Endothelial cell of umbilical vein (primary cell): ENCODE measurements at regions not wholly inside any gene's neighbourhood (a gene's known extent, or its start where the extent isn't known, plus 50 kb on each side); places are given as distances from the start of the nearest gene placed in this dataset.

ENCODE experiments used
- BruUV-seq: library from RNA; stranded (reverse); fragments of 400-500 nt; replicated peaks from 2 replicates; lab custom pipeline; 2021; lab: Mats Ljungman, UMichigan
- CTCF ChIA-PET: fragments of 300-600, 350-600 bp; sonication (Branson Sonifier 250); formaldehyde crosslinking; loops from one replicate; lab custom pipeline; 2021; ENCODE audit warnings: antibody characterized with exemption, inconsistent platforms; lab: Charles Lee
- POLR2A ChIA-PET: fragments of 300-600, 350-600 bp; sonication (Branson Sonifier 250); formaldehyde crosslinking; loops from one replicate; lab custom pipeline; 2021; ENCODE audit warnings: antibody characterized with exemption, inconsistent platforms; lab: Charles Lee
- DNase-seq: peaks from one replicate; pipeline ENCODE4 v3.0.0-alpha.2; 2011; ENCODE audit warnings: low read depth, low spot score
- FAIRE-seq: peaks from 2 replicates; lab custom pipeline; 2011; peaks lifted over from hg19 to GRCh38; lab: Jason Lieb, UNC
- H2AFZ ChIP-seq: 2 replicates; pipeline ENCODE4 v1.6.0; 2012; ENCODE audit warnings: low read depth, low read length, control low read depth, inconsistent platforms
- H3K27ac ChIP-seq: 2 replicates; pipeline ENCODE4 v1.5.1; 2011; ENCODE audit warnings: low read depth, mild to moderate bottlenecking, control low read depth, low read length, moderate library complexity; ENCODE audit not compliant: insufficient read depth
- H3K27me3 ChIP-seq, 2 experiments: 2 replicates each; pipeline versions ENCODE4 v1.6.0 to v1.6.1; 2011; ENCODE audit warnings: low read length in 2 of 2, mixed read lengths in 1 of 2; ENCODE audit not compliant: control insufficient read depth in 2 of 2, insufficient read depth in 2 of 2
- H3K36me3 ChIP-seq, 2 experiments: 2 replicates in 1 of 2; 3 replicates in 1 of 2; pipeline ENCODE4 v1.5.1; 2011; ENCODE audit warnings: low read length in 2 of 2, mild to moderate bottlenecking in 1 of 2, moderate library complexity in 1 of 2; ENCODE audit not compliant: control insufficient read depth in 2 of 2, insufficient read depth in 2 of 2; ENCODE audit errors: extremely low read depth in 1 of 2
- H3K4me1 ChIP-seq: 3 replicates; pipeline ENCODE4 v1.5.1; 2011; ENCODE audit warnings: mild to moderate bottlenecking, low read length; ENCODE audit not compliant: control insufficient read depth, insufficient read depth; ENCODE audit errors: extremely low read depth
- H3K4me2 ChIP-seq: 2 replicates; pipeline ENCODE4 v1.6.1; 2011; ENCODE audit warnings: low read length, control low read depth, mixed read lengths; ENCODE audit not compliant: insufficient read depth
- H3K4me3 ChIP-seq, 3 experiments: fragments of 200-600 bp in 1 of 3; sonication (generic), shearing (Covaris generic) in 1 of 3; replicated peaks in 1 of 3; 2 replicates each; pipeline ENCODE4 v1.5.1; 2011 to 2016; ENCODE audit warnings: control low read depth in 3 of 3, low read length in 3 of 3, mild to moderate bottlenecking in 2 of 3, inconsistent platforms in 1 of 3, low read depth in 1 of 3, moderate library complexity in 1 of 3; ENCODE audit not compliant: insufficient read depth in 1 of 3
- H3K79me2 ChIP-seq: 2 replicates; pipeline ENCODE4 v1.6.0; 2012; ENCODE audit warnings: low read length, inconsistent platforms; ENCODE audit not compliant: control insufficient read depth, insufficient read depth
- H3K9ac ChIP-seq: replicated peaks from 2 replicates; pipeline ENCODE3; 2011; ENCODE audit warnings: low read length, control low read depth; ENCODE audit not compliant: insufficient read depth; ENCODE audit errors: extremely low read depth
- H3K9me1 ChIP-seq: replicated peaks from 3 replicates; pipeline ENCODE4 v1.6.0; 2011; ENCODE audit warnings: mild to moderate bottlenecking, low read length; ENCODE audit not compliant: control insufficient read depth, insufficient read depth; ENCODE audit errors: extremely low read depth
- H3K9me3 ChIP-seq: replicated peaks from 2 replicates; pipeline ENCODE4 v1.5.1; 2012; ENCODE audit warnings: low read length, inconsistent platforms; ENCODE audit not compliant: control insufficient read depth, insufficient read depth
- H4K20me1 ChIP-seq: replicated peaks from 2 replicates; pipeline ENCODE3; 2011; ENCODE audit warnings: mild to moderate bottlenecking, low read length; ENCODE audit not compliant: control insufficient read depth, insufficient read depth; ENCODE audit errors: extremely low read depth
- EZH2 ChIP-seq: IDR thresholded peaks from 2 replicates; pipeline ENCODE4 v1.6.1; 2012; ENCODE audit warnings: borderline replicate concordance, low read depth, mild to moderate bottlenecking, moderate library complexity, low read length, inconsistent platforms; ENCODE audit not compliant: severe bottlenecking
- FOS ChIP-seq: IDR thresholded peaks from 2 replicates; pipeline ENCODE4 v1.6.1; 2011; ENCODE audit warnings: mild to moderate bottlenecking, low read length, moderate library complexity, borderline replicate concordance; ENCODE audit not compliant: insufficient read depth
- GATA2 ChIP-seq: IDR thresholded peaks from 2 replicates; pipeline ENCODE4 v1.7.0; 2011; ENCODE audit warnings: low read depth, mild to moderate bottlenecking, moderate library complexity, mixed read lengths, low read length; ENCODE audit not compliant: insufficient read length, insufficient read depth
- JUN ChIP-seq: IDR thresholded peaks from 2 replicates; pipeline ENCODE4 v1.6.1; 2011; ENCODE audit warnings: borderline replicate concordance, low read depth; ENCODE audit not compliant: insufficient read length, insufficient read depth
- MYC ChIP-seq: IDR thresholded peaks from one replicate; pipeline ENCODE4 v1.6.1; 2011; ENCODE audit warnings: mild to moderate bottlenecking, low read depth, low read length
- POLR2A ChIP-seq: IDR thresholded peaks from 2 replicates; pipeline ENCODE4 v1.6.1; 2012; ENCODE audit warnings: low read depth, mild to moderate bottlenecking, control low read depth, low read length
- POLR2AphosphoS5 ChIP-seq: IDR thresholded peaks from 2 replicates; pipeline ENCODE4 v1.6.1; 2012; ENCODE audit warnings: low read depth, mild to moderate bottlenecking, control low read depth, low read length, moderate library complexity; ENCODE audit not compliant: insufficient read depth
- dilution Hi-C: fragments of 300-500 bp; cut with MboI; formaldehyde crosslinking; loops from one replicate; pipeline ENCODE4 v1.15.0; 2019; ENCODE audit warnings: low sequenced_read_pairs; ENCODE audit not compliant: extremely low pct_ligation_motif_present
- intact Hi-C: fragments of 100-400 bp; cut with micrococcal nuclease; formaldehyde crosslinking; loops from one replicate; pipeline ENCODE4 v1.10.0; 2022
- TF ChIP-seq, protein P1 (sequence below): IDR thresholded peaks from 2 replicates; pipeline ENCODE4 v1.6.1; 2011; ENCODE audit not compliant: insufficient read depth, insufficient read length
- TF ChIP-seq, protein P2 (sequence below), 2 donors: IDR thresholded peaks; 1 replicate in 1 of 2; 2 replicates in 1 of 2; pipeline ENCODE4 v1.5.1; 2011; ENCODE audit warnings: low read length in 2 of 2, mild to moderate bottlenecking in 2 of 2, moderate library complexity in 2 of 2, control low read depth in 1 of 2, inconsistent platforms in 1 of 2, low read depth in 1 of 2; ENCODE audit not compliant: insufficient read depth in 1 of 2; ENCODE audit errors: extremely low read depth in 1 of 2

DNA sequence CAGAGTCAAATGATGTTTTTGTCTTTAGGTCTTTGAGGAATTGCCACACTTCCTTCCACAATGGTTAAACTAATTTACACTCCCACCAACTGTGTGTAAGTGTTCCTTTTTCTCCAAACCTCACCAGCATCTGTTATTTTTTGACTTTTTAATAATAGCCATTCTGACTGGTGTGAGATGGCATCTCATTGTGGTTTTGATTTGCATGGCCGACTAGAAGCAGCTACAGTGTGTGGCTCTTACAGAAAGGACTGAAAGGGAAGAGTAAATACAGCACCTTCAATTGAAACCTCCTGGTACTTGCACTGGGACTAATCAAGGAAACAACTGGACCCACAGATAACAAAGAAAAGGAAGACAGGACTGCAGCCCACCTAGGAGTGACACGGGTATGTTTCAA lies 668.0 kb upstream of the RGS18 start:
- H3K4me2 ChIP-seq, result no peak overlapping the region
- no peak overlapping the region for H3K27ac ChIP-seq
- no peaks in the 10 kb centered on the region for H3K36me3 ChIP-seq
- TF ChIP-seq GATA2, result no peak
- TF ChIP-seq FOS, result no peak
- TF ChIP-seq, protein P1, sequence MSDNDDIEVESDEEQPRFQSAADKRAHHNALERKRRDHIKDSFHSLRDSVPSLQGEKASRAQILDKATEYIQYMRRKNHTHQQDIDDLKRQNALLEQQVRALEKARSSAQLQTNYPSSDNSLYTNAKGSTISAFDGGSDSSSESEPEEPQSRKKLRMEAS, result no peak
- no peak for TF ChIP-seq JUN
- TF ChIP-seq, protein P2, sequence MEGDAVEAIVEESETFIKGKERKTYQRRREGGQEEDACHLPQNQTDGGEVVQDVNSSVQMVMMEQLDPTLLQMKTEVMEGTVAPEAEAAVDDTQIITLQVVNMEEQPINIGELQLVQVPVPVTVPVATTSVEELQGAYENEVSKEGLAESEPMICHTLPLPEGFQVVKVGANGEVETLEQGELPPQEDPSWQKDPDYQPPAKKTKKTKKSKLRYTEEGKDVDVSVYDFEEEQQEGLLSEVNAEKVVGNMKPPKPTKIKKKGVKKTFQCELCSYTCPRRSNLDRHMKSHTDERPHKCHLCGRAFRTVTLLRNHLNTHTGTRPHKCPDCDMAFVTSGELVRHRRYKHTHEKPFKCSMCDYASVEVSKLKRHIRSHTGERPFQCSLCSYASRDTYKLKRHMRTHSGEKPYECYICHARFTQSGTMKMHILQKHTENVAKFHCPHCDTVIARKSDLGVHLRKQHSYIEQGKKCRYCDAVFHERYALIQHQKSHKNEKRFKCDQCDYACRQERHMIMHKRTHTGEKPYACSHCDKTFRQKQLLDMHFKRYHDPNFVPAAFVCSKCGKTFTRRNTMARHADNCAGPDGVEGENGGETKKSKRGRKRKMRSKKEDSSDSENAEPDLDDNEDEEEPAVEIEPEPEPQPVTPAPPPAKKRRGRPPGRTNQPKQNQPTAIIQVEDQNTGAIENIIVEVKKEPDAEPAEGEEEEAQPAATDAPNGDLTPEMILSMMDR (IDR thresholded peaks at IDR 0.05; ENCODE audit: extremely low read depth in 1 of 2, insufficient read depth in 1 of 2, low read depth in 1 of 2, low read length in 2 of 2), result no peak
- no peak for TF ChIP-seq POLR2A
- no peak for TF ChIP-seq EZH2
- no peak for TF ChIP-seq POLR2AphosphoS5
- TF ChIP-seq MYC, result no peak
- no peak overlapping the region for H3K4me3 ChIP-seq
- BruUV-seq, result no TSS peak
- ChIA-PET CTCF (no interaction called here), POLR2A (no interaction called here)
- intact Hi-C loops (no loop called here), dilution Hi-C loops (no loop called here)
- no peaks in the 10 kb centered on the region for H3K79me2 ChIP-seq
- H3K9ac ChIP-seq, result no peak overlapping the region
- H3K9me3 ChIP-seq, result no peaks in the 10 kb centered on the region
- DNase-seq (no peak), FAIRE-seq (no peak)
- H3K4me1 ChIP-seq, result no peaks in the 10 kb centered on the region
- H2AFZ ChIP-seq, result no peak overlapping the region
- no peaks in the 10 kb centered on the region for H3K27me3 ChIP-seq
- no peaks in the 10 kb centered on the region for H4K20me1 ChIP-seq
- H3K9me1 ChIP-seq, result no peaks in the 10 kb centered on the region
